H9 (cell line): ENCODE measurements at regions not wholly inside any gene's neighbourhood (a gene's known extent, or its start where the extent isn't known, plus 50 kb on each side); places are given as distances from the start of the nearest gene placed in this dataset.

Experiments
- DNase-seq: peaks from one replicate; pipeline ENCODE4 v3.0.0-alpha.2; 2017
- H2AFZ ChIP-seq: one replicate; pipeline ENCODE4 v1.6.1; 2013; ENCODE audit warnings: mild to moderate bottlenecking, low read length, control low read depth, moderate library complexity
- H2AK5ac ChIP-seq: 2 replicates; pipeline ENCODE4 v1.6.1; 2013; ENCODE audit warnings: low read length, control low read depth, mixed read lengths; ENCODE audit not compliant: insufficient read length
- H2BK120ac ChIP-seq: one replicate; pipeline ENCODE4 v1.6.1; 2013; ENCODE audit warnings: low read depth, mild to moderate bottlenecking, low read length, control low read depth, inconsistent platforms; ENCODE audit not compliant: poor library complexity, severe bottlenecking
- H2BK12ac ChIP-seq: 2 replicates; pipeline ENCODE4 v1.6.1; 2013; ENCODE audit warnings: low read length, control low read depth, mixed read lengths, low read depth; ENCODE audit not compliant: insufficient read length
- H2BK15ac ChIP-seq: 2 replicates; pipeline ENCODE4 v1.6.1; 2013; ENCODE audit warnings: low read depth, low read length, control low read depth
- H2BK20ac ChIP-seq: one replicate; pipeline ENCODE4 v1.6.1; 2013; ENCODE audit warnings: low read depth, mild to moderate bottlenecking, low read length, control low read depth, inconsistent platforms; ENCODE audit not compliant: poor library complexity, severe bottlenecking
- H2BK5ac ChIP-seq: 2 replicates; pipeline ENCODE4 v1.6.1; 2013; ENCODE audit warnings: low read length, control low read depth, mixed read lengths; ENCODE audit not compliant: insufficient read length
- H3K14ac ChIP-seq: 2 replicates; pipeline ENCODE4 v1.6.1; 2013; ENCODE audit warnings: low read length, control low read depth; ENCODE audit not compliant: insufficient read depth
- H3K18ac ChIP-seq: 2 replicates; pipeline ENCODE4 v1.6.1; 2013; ENCODE audit warnings: low read depth, mild to moderate bottlenecking, mixed read lengths, low read length, control low read depth; ENCODE audit not compliant: insufficient read length
- H3K23ac ChIP-seq: 2 replicates; pipeline ENCODE4 v1.6.1; 2013; ENCODE audit warnings: low read length, control low read depth, mixed read lengths, low read depth; ENCODE audit not compliant: insufficient read length
- H3K23me2 ChIP-seq: 2 replicates; pipeline ENCODE4 v1.6.1; 2013; ENCODE audit warnings: low read depth, mild to moderate bottlenecking, mixed read lengths, low read length, control low read depth; ENCODE audit not compliant: insufficient read length, poor library complexity, severe bottlenecking
- H3K27ac ChIP-seq: 2 replicates; pipeline ENCODE4 v1.5.1; 2013; ENCODE audit warnings: low read length, control low read depth, mixed read lengths, low read depth; ENCODE audit not compliant: insufficient read length
- H3K27me3 ChIP-seq: 2 replicates; pipeline ENCODE4 v1.6.1; 2013; ENCODE audit warnings: low read length, control low read depth, inconsistent platforms; ENCODE audit not compliant: insufficient read depth
- H3K4ac ChIP-seq: 2 replicates; pipeline ENCODE4 v1.6.1; 2013; ENCODE audit warnings: low read depth, mild to moderate bottlenecking, control low read depth, inconsistent platforms, low read length, moderate library complexity
- H3K4me1 ChIP-seq: 2 replicates; pipeline ENCODE4 v1.6.1; 2013; ENCODE audit warnings: low read length, control low read depth, inconsistent platforms; ENCODE audit not compliant: insufficient read depth
- H3K4me2 ChIP-seq: 2 replicates; pipeline ENCODE4 v1.6.1; 2013; ENCODE audit warnings: low read length, control low read depth, mixed read lengths; ENCODE audit not compliant: insufficient read length, insufficient read depth
- H3K56ac ChIP-seq: 2 replicates; pipeline ENCODE4 v1.6.1; 2013; ENCODE audit warnings: low read depth, mild to moderate bottlenecking, mixed read lengths, low read length, control low read depth; ENCODE audit not compliant: insufficient read length
- H3K79me1 ChIP-seq: 2 replicates; pipeline ENCODE4 v1.6.1; 2013; ENCODE audit warnings: low read depth, mild to moderate bottlenecking, moderate library complexity, low read length, control low read depth, inconsistent platforms; ENCODE audit not compliant: insufficient read depth, poor library complexity, severe bottlenecking
- H3K79me2 ChIP-seq: 2 replicates; pipeline ENCODE4 v1.6.1; 2013; ENCODE audit warnings: low read length, control low read depth, inconsistent platforms; ENCODE audit not compliant: insufficient read depth
- H3K9ac ChIP-seq: 2 replicates; pipeline ENCODE4 v1.6.1; 2013; ENCODE audit warnings: low read length, control low read depth, mixed read lengths; ENCODE audit not compliant: insufficient read length; ENCODE audit errors: extremely low read depth
- H3K9me3 ChIP-seq: one replicate; pipeline ENCODE4 v1.6.1; 2013; ENCODE audit warnings: low read depth, low read length, inconsistent platforms; ENCODE audit not compliant: control insufficient read depth
- H3T11ph ChIP-seq: one replicate; pipeline ENCODE4 v1.6.1; 2013; ENCODE audit warnings: mild to moderate bottlenecking, low read length, control low read depth, inconsistent platforms
- H4K20me1 ChIP-seq: one replicate; pipeline ENCODE4 v1.6.1; 2013; ENCODE audit not compliant: control insufficient read depth, insufficient read length, insufficient read depth
- H4K5ac ChIP-seq: 2 replicates; pipeline ENCODE4 v1.6.1; 2013; ENCODE audit warnings: low read depth, mild to moderate bottlenecking, mixed read lengths, low read length, control low read depth; ENCODE audit not compliant: insufficient read length
- H4K8ac ChIP-seq: replicated peaks from 2 replicates; pipeline ENCODE4 v1.6.1; 2013; ENCODE audit warnings: low read length, control low read depth, mixed read lengths, low read depth; ENCODE audit not compliant: insufficient read length
- H4K91ac ChIP-seq: 2 replicates; pipeline ENCODE4 v1.6.1; 2013; ENCODE audit warnings: low read depth, mild to moderate bottlenecking, moderate library complexity, mixed read lengths, low read length, control low read depth; ENCODE audit not compliant: insufficient read length
- H3K27ac Mint-ChIP-seq, 3 experiments: 2 replicates in 2 of 3; 3 replicates in 1 of 3; pipeline ENCODE4 v1.8.0; 2020 to 2021; ENCODE audit warnings: mixed read lengths in 3 of 3, mild to moderate bottlenecking in 1 of 3, moderate library complexity in 1 of 3
- H3K27me3 Mint-ChIP-seq: 2 replicates; pipeline ENCODE4 v1.8.0; 2021; ENCODE audit warnings: low read depth, mild to moderate bottlenecking, moderate library complexity, mixed read lengths
- H3K36me3 Mint-ChIP-seq, 3 experiments: 2 replicates in 2 of 3; 3 replicates in 1 of 3; pipeline ENCODE4 v1.8.0; 2020 to 2021; ENCODE audit warnings: low read depth in 3 of 3, mixed read lengths in 3 of 3; ENCODE audit not compliant: insufficient read depth in 1 of 3
- H3K4me1 Mint-ChIP-seq, 2 experiments: 2 replicates each; pipeline ENCODE4 v1.8.0; 2020; ENCODE audit warnings: mixed read lengths in 2 of 2
- H3K4me3 Mint-ChIP-seq, 2 experiments: 2 replicates in 1 of 2; 3 replicates in 1 of 2; pipeline ENCODE4 v1.8.0; 2020 to 2021; ENCODE audit warnings: mild to moderate bottlenecking in 2 of 2, mixed read lengths in 2 of 2, moderate library complexity in 1 of 2
- H3K9me3 Mint-ChIP-seq, 2 experiments: 2 replicates in 1 of 2; 3 replicates in 1 of 2; pipeline ENCODE4 v1.8.0; 2020; ENCODE audit warnings: mild to moderate bottlenecking in 2 of 2, mixed read lengths in 2 of 2, moderate library complexity in 1 of 2
- WGBS: extraction: QIAGEN DNeasy Blood & Tissue Kit; methylation state at CpG from one replicate; pipeline ENCODE4 v1.1.7; 2013; ENCODE audit warnings: missing lambda C conversion rate, low lambda C conversion rate, mixed read lengths; ENCODE audit not compliant: insufficient read length; ENCODE audit errors: extremely low coverage; 5-methylcytosine and 5-hydroxymethylcytosine counted together
- TF ChIP-seq, protein P1 (sequence below): fragments of 200-600 bp; sonication (generic); conservative IDR thresholded peaks from 3 replicates; pipeline ENCODE4 v1.8.0; 2021; ENCODE audit warnings: antibody characterized with exemption, mild to moderate bottlenecking

DNA sequence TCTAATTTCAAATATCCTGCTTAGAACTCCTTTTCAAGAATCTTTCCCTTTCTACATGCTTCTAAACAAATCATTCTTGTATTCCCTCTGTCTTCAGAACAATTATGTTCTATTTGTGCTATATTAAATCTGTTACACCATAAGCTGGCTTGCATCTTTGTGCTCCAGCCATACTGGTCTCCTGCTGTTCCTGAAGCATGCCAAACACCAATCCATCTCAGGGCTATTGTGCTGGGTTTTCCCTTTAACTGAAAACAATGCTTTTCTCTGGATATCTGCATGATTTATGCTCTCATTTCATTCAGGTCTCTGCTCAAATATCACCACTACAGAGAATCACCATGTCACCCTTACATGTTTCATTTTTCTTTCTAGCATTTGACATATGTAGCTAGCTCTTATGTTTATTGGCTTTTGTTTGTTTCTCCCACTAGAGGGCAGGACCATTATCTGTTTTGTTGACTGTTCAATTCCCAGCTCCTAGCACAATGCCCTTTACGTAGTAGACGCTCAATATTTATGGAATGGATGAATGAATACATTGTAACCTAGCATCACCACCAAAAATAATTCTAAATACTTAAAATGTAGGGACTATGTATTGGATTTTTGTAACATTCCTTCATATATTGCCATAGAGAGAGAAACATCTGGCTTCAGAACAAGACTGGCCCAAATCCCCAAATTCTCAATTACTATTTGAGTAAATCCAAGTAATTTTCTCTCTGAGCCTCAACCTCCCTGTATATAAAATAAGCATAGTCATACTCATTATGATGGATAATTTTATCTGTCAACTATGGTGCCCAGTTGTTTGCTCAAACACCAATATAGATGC is 302.0 kb upstream of the SYT1 start:
- Histone ChIP-seq H4K91ac (no peak overlapping the region), H3K56ac (no peak overlapping the region), H3K23ac (no peak overlapping the region), H3K27me3 (no peaks in the 10 kb centered on the region), H3K18ac (no peak overlapping the region), H3K9me3 (no peaks in the 10 kb centered on the region), H3K79me1 (no peaks in the 10 kb centered on the region), H3K4ac (no peak overlapping the region), H2AK5ac (no peak overlapping the region), H3K14ac (no peak overlapping the region), H3T11ph (no peak overlapping the region), H3K79me2 (no peaks in the 10 kb centered on the region), H4K20me1 (no peaks in the 10 kb centered on the region), H4K8ac (no peak overlapping the region), H2BK12ac (no peak overlapping the region), H2BK15ac (no peak overlapping the region), H3K9ac (no peak overlapping the region), H2AFZ (no peak overlapping the region), H2BK120ac (no peak overlapping the region), H2BK5ac (no peak overlapping the region), H3K23me2 (no peaks in the 10 kb centered on the region), H2BK20ac (no peak overlapping the region), H3K4me1 (no peaks in the 10 kb centered on the region), H4K5ac (no peak overlapping the region), H3K27ac (no peak overlapping the region), H3K4me2 (no peak overlapping the region)
- H3K27me3 Mint-ChIP-seq: no peaks in the 10 kb centered on the region
- no peak for DNase-seq
- WGBS: no CpG with 5 or more reads among the region's 2 CpGs
- no peak overlapping the region for H3K4me3 Mint-ChIP-seq
- H3K9me3 Mint-ChIP-seq: no peaks in the 10 kb centered on the region
- H3K36me3 Mint-ChIP-seq: no peaks in the 10 kb centered on the region
- no peak overlapping the region for H3K27ac Mint-ChIP-seq
- TF ChIP-seq, protein P1, sequence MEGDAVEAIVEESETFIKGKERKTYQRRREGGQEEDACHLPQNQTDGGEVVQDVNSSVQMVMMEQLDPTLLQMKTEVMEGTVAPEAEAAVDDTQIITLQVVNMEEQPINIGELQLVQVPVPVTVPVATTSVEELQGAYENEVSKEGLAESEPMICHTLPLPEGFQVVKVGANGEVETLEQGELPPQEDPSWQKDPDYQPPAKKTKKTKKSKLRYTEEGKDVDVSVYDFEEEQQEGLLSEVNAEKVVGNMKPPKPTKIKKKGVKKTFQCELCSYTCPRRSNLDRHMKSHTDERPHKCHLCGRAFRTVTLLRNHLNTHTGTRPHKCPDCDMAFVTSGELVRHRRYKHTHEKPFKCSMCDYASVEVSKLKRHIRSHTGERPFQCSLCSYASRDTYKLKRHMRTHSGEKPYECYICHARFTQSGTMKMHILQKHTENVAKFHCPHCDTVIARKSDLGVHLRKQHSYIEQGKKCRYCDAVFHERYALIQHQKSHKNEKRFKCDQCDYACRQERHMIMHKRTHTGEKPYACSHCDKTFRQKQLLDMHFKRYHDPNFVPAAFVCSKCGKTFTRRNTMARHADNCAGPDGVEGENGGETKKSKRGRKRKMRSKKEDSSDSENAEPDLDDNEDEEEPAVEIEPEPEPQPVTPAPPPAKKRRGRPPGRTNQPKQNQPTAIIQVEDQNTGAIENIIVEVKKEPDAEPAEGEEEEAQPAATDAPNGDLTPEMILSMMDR: peak; percentile 73
- peaks cover 12 to 17% of the 10 kb centered on the region in 2 experiments for H3K4me1 Mint-ChIP-seq
